GM18502 (cell line): ENCODE measurements at regions not wholly inside any gene's neighbourhood (a gene's known extent, or its start where the extent isn't known, plus 50 kb on each side); places are given as distances from the start of the nearest gene placed in this dataset.
A peak's percentile ranks its signal among the peaks of the same experiment; 100 is the strongest.
"Not testable (repeated sequence)": the region's sequence is repeated elsewhere in the genome, so short reads cannot be mapped to it uniquely, and the experiment has no call there.

Experiments used
- ATAC-seq: cut with Tn5 transposase; IDR thresholded peaks from one replicate; pipeline ENCODE4 v1.9.1; 2021; ENCODE audit warnings: mild to moderate bottlenecking; ENCODE audit not compliant: unreplicated experiment, poor library complexity

- ATAC-seq = no peak
Observed at GRCh38 chr5:89707891-89708290, 701.7 kb downstream of the CETN3 start.

GRCh38 chr5:89706731-89707130, 702.8 kb downstream of the CETN3 start:
- no peak for ATAC-seq

- ATAC-seq = no peak
Observed at GRCh38 chr5:89703817-89704216, 705.7 kb downstream of the CETN3 start.

GRCh38 chr5:89698028-89698427, 711.5 kb downstream of the CETN3 start:
- ATAC-seq = no peak

GRCh38 chr5:89697581-89697980, 712.0 kb downstream of the CETN3 start:
- ATAC-seq = no peak

- ATAC-seq = no peak
Observed at GRCh38 chr5:89695371-89695770, 714.2 kb downstream of the CETN3 start.

- no peak for ATAC-seq
Observed at GRCh38 chr5:89694026-89694550, 715.5 kb downstream of the CETN3 start.

GRCh38 chr5:89690331-89690730, 719.2 kb downstream of the CETN3 start:
- no peak for ATAC-seq

- ATAC-seq = no peak
Observed at GRCh38 chr5:89686081-89686765, 723.3 kb downstream of the CETN3 start.

- no peak for ATAC-seq
Observed at GRCh38 chr5:89676634-89677033, 732.9 kb downstream of the CETN3 start.

GRCh38 chr5:89673019-89673418, 736.5 kb downstream of the CETN3 start:
- no peak for ATAC-seq

GRCh38 chr5:89668821-89669220, 740.7 kb downstream of the CETN3 start:
- no peak for ATAC-seq

- ATAC-seq = no peak
Observed at GRCh38 chr5:89662499-89662898, 747.1 kb downstream of the CETN3 start.

- ATAC-seq = no peak
Observed at GRCh38 chr5:89638871-89639270, 755.9 kb upstream of the MEF2C start.

GRCh38 chr5:89634176-89634575, 751.2 kb upstream of the MEF2C start:
- not testable (repeated sequence) for ATAC-seq

- not testable (repeated sequence) for ATAC-seq
Observed at GRCh38 chr5:89630064-89630463, 747.1 kb upstream of the MEF2C start.

- ATAC-seq = no peak
Observed at GRCh38 chr5:89628876-89629635, 746.1 kb upstream of the MEF2C start.

GRCh38 chr5:89615839-89616518, 733.0 kb upstream of the MEF2C start:
- no peak for ATAC-seq

GRCh38 chr5:89613222-89613956, 730.4 kb upstream of the MEF2C start:
- ATAC-seq = peak; percentile 94

GRCh38 chr5:89606939-89607534, 724.1 kb upstream of the MEF2C start:
- no peak for ATAC-seq
